ENCODE measurements at regions not wholly inside any gene's neighbourhood (a gene's known extent, or its start where the extent isn't known, plus 50 kb on each side); places are given as distances from the start of the nearest gene placed in this dataset.
"Not testable (repeated sequence)": the region's sequence is repeated elsewhere in the genome, so short reads cannot be mapped to it uniquely, and the experiment has no call there.

DNA sequence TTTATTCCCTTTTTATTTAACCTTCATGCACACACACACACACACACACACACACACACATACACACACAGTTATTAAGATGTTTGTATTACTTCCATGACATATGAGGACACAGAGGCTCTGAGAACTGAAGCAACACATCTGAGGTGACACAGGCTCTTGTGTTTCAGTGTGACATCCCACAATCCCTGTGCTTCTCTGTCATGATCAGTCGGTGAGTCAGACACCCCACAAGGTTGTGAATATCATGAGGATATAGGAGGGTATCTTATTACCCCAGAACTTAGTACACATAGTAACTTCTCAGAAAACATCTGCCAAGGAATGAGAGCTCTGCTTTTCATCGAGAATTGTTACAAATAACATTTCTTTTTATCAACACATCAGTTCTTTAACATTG is 459.3 kb downstream of the PLPP3 start:
- DNase-seq (ENCODE audit: low spot score), result no peak

GRCh38 chr1:56118676-56119075 is 460.7 kb downstream of the PLPP3 start:
- DNase-seq (ENCODE audit: low spot score), result not testable (repeated sequence)

- DNase-seq (ENCODE audit: low spot score), result no peak
These were observed 463.7 kb downstream of the PLPP3 start for GRCh38 chr1:56115701-56116100.

DNA sequence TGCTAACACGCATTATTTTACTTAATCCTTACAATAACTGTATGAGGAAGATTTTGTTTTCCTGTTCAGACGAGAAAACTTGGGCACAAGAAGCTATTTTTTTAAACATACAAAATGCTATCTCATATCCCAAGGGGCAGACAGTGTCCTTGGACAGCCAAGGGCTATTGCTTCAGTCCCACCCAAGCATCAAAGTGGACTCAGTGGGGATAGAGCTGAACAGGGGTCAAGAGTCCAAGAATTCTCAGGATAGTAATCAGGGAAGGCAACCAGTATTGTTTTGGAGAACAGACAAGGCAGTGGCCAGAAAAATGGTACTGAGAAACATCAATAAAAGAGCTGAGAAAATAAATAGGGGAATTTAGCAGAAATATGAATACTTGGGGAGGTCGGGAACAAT is 465.7 kb downstream of the PLPP3 start:
- DNase-seq (ENCODE audit: low spot score), result no peak

GRCh38 chr1:56107275-56107638 is 472.1 kb downstream of the PLPP3 start:
- DNase-seq (ENCODE audit: low spot score), result no peak

DNA sequence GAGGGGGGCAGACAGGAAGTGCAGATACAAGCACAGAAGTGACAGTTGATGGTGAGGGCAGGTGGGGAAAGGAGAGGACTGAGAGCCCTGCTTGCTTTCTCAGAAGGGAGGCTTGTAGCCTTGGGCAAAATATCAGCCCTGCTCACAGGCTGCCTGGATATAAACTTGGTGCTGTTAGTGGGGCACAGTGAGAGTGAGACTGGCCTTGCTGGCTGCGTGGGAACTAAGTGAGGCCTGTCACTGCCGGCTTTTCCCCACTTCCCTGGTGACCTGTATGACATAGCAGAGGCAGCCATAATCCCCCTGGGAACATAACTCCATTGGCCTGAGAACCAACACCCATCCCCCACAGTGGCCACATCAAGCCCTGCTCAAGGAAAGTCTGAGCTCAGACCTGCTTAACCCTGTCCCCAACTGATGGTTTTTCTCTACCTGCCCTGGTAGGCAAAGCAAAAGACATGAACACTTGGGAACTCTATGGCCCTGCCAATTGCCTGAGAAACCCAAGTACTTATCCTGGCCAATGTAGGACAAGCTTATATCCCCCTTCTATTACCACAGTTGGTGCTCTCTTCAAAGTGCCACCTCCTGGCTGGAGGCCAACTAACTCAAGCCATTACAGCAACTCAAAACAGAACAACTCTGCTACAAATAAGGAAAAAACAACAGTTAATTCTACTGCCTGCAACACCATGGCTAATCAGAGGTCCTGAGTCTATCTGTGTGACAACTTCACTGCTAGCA is 472.7 kb downstream of the PLPP3 start:
- no peak for DNase-seq (ENCODE audit: low spot score)

DNA sequence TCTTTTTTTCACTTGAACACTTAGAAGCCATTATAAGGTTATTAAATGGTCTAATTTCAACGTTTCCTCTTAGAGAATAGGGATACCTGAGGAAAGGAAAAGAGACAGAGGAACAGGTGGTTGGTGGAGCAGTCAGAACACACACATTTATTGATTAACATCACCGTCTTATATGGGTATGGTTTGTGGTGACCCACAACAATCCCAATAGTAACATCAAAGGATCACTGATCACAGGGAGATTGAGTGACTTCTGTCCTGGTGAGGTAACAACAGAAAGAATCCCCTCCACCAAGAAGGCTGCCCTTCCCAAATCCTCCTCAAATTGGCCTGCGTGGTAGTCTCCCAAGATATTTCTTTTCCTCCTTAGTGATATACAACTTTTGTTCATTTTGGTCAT is 474.0 kb downstream of the PLPP3 start:
- DNase-seq (ENCODE audit: low spot score), result no peak

- DNase-seq (ENCODE audit: low spot score), result peak; percentile 25
These were observed 479.5 kb downstream of the PLPP3 start for GRCh38 chr1:56099766-56100265.

DNA sequence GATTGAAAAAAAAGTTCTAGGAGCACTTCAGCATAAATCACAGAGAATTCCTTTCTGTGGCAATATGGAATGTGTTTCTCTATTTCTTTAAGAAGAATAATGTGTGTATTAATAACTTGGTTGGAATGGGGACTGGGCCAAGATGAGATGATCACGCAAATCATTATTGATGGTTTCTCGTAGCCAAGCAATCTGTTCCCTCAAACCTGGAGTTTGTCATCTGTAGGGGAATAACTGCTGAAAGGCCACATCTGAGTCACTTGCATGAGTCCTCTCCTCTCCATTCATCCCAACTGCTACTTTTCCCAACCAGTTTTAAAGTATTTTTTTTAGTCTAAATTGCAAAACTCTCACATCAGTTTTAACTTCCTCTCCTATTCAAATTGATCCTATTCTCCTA is 480.4 kb downstream of the PLPP3 start:
- DNase-seq (ENCODE audit: low spot score), result peak; percentile 65

DNA sequence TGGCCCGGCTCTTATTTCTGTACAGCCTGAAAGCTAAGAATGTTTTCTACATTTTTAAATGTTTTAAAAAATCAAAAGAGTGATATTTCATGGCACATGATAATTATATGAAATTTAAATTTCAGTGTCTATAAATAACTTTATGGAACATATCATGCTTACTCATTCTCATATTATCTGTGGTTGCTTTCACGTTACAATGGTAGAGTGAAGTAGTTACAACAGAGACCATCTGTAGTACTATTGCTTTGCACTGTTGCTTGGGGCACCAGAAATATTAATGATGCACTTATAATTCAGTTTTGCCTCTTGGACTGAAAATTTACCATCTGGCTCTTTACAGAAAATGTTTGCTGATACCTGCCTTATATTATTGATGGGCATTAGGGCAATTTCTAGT is 481.6 kb downstream of the PLPP3 start:
- DNase-seq (ENCODE audit: low spot score), result no peak

DNA sequence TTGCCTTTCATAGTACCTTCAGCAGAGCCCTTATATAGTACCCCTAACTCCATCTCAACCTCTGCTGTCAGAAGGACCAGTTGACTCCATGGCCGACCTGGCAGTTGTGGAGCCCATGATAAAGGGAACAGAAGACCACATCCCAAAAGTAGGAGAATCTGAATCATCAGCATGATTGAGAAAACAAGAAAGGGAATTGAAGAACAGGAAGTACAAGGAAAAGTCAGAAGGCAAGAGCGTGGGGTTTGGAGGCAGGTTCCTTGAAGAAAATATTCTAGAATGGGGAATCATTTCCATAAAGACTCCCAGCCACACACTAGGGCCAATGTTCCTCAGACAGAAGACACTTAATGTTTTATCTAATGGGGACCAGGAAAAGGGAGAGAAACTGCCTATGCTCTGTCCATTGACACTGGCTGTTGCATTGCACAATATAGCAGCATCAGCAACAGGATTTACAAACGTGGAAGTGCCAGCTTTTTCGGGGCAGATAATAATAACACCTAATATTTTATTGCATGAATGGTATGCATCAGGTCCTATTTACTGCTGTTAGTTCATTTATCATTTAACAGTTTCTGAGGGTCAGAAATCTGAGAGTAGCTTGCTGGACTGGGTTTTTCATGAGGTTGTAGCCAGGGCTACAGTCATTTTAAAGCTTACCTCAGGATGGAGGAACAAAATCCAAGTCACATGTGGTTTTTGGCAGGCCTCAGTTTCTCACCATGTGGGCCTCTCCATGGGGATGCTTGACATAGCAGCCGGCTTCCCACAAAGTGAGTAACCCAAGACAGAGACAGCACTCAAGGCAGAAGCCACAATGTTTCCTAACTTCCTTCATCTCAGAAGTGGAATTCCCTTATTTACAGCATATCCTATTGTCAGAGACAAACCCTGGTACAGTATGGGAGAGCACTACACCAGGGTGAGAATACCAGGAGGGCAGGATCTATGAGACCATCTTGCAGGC is 483.4 kb downstream of the PLPP3 start:
- DNase-seq (ENCODE audit: low spot score), result peak; percentile 54

- DNase-seq (ENCODE audit: low spot score), result no peak
These were observed 485.2 kb downstream of the PLPP3 start for GRCh38 chr1:56094168-56094567.

DNA sequence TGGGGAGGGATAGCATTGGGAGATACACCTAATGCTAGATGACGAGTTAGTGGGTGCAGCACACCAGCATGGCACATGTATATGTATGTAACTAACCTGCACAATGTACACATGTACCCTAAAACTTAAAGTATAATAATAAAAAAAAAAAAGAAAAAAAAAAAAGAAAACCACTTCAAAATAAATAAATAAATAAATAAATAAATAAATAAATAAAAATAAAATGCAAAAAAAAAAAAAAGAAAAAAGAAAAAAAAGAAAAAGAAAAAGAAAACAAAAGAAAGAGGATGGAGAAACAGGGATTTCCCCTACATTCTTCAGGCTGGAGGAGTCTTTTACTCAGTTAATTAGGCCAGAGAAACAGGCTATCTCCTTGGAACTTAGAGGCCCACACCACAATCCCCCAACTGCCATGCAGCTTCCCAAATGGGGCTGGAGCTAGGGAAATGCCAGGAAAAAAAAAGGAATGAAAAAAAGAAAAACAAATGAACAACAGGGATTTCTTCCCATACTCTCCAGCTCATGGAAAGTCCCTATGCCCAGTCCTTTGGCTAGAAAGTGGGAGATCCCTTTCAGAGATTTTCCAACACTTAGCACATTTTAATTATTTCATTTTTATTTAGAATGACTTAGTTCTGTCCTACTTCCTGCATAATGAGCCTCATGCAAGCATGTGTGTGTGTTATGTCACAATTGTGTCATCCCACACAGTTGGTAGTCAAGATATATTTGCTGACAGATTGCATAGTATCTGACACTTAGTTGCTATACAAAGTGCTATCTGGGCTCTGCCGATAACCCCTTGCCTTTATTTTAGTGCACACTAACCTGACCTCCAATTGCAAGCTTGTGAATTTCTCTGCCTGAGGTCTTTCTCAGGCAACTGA is 486.4 kb downstream of the PLPP3 start:
- DNase-seq (ENCODE audit: low spot score), result no peak

DNA sequence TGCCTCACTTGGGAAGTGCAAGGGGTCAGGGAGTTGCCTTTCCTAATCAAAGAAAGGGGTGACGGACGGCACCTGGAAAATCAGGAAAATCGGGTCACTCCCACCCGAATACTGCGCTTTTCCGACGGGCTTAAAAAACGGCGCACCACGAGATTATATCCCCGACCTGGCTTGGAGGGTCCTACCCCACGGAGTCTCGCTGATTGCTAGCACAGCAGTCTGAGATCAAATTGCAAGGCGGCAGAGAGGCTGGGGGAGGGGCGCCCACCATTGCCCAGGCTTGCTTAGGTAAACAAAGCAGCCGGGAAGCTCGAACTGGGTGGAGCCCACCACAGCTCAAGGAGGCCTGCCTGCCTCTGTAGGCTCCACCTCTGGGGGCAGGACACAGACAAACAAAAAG is 489.5 kb downstream of the PLPP3 start:
- not testable (repeated sequence) for DNase-seq (ENCODE audit: low spot score)

- DNase-seq (ENCODE audit: low spot score), result no peak
These were observed 495.1 kb downstream of the PLPP3 start for GRCh38 chr1:56084246-56084645.

- no peak for DNase-seq (ENCODE audit: low spot score)
These were observed 497.6 kb downstream of the PLPP3 start for GRCh38 chr1:56081736-56082135.

- peak; percentile 72 for DNase-seq (ENCODE audit: low spot score)
These were observed 498.2 kb downstream of the PLPP3 start for GRCh38 chr1:56081173-56081572.

DNA sequence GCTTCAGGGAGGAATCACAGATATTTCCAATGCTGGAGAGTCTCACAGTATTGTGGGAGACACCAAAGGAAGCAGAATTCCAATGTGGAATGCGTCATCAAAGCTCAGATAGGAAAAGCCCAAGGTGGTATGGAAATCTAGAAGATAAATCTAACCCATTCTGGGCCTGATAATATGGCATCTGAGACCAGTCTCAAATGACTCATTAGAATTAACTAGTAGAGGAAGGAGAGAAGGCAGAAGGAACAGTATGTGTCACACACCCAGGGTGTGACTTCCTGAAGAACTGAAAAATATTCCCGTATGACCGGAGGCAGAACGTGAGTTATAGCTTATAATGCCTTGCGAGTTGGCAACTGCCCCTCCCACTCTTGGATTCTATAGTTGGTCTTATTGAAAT is 499.2 kb downstream of the PLPP3 start:
- DNase-seq (ENCODE audit: low spot score), result no peak

- DNase-seq (ENCODE audit: low spot score), result no peak
These were observed 500.0 kb downstream of the PLPP3 start for GRCh38 chr1:56079391-56079790.

GRCh38 chr1:56077206-56077605 is 502.2 kb downstream of the PLPP3 start:
- DNase-seq (ENCODE audit: low spot score), result no peak

DNA sequence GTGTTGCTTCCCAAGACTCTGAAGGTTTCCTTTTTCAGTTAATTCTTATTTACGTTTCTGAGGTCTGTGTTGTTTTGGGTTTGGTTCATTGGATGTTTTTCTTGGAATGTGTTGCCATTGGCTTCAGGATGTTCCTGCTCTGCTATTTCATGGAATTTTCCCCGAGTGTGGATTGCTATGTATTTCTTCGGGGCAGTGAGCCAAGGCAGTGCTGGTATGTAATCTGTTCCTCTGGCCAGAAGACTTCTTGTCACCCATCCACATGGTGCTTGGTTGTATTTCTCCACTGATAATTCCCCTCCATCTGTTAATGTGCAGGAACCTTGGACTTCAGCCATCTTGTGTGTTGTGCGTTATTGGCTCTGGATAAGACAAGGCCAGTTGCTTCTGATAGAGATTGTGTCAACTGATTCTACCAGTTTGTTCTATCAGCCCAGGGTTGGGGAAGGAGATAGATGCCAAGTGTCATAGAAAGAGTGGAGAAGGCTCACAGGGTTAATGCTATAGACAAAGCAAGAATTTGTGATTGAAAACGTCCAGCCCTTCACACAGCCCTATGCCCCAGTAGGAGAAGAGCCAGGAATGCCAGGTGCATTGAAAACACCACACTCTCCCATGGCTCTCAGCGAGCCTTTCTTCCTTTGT is 505.2 kb downstream of the PLPP3 start:
- DNase-seq (ENCODE audit: low spot score), result peak; percentile 63

DNA sequence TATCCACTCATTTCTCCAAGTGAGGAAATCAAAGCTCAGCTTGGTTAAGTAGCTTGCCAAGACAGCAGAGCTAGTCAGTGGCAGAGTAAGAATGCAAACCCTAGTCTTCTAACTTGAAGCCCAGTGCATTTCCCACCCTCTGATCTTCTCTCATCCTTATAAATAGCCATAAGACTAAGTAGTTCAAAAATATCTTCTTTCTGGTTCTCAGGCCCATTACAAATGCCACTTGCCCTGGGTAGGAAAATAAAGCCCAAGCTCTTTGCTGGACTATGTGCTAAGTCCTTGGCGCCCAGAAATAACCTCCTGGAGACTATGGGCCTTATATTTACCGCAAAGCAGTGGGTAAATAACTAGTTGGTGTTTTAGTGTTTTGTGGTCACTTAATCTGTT is 505.8 kb downstream of the PLPP3 start:
- DNase-seq (ENCODE audit: low spot score), result no peak

Data from AG08396 (cell line).